ENCODE measurements at regions not wholly inside any gene's neighbourhood (a gene's known extent, or its start where the extent isn't known, plus 50 kb on each side); places are given as distances from the start of the nearest gene placed in this dataset.

DNA sequence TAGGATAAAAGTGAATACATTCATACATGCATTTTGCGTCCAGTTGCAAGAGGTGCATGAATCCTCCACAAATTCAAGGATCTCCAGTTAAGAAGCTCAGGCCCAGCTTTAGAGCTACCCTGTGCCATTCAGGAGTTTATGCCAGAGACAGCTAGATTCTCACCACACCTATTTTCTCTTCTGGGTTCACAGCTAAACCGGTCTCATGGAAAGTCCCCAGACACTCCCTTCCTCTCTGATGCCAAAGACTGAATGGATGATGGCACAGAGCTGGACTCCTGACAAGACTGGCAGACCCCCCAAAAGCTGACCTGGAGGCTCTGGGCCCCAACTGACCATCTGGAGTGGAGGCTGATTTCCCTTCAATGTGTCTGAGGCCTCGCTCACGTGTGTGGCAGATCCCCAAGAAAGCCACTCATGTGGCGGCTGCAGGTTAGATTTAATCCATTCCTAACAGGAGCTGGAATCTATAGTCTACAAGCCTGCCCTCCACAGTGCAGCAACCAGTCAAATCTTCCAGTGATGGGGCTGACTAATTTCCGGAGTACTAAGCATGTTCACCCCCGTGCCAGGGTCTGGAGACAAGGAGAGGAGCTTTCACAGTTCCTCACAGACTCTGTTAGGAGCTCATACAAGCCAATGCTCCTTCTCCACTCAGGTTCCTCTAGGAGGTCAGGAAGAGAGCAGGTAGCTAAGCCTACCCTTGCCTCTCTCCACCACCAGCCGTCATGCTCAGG, 257.1 kb downstream of the BCL11A start:
- Histone ChIP-seq H4K5ac (ENCODE audit: insufficient read length, low read depth, low read length) (no peak overlapping the region), H2BK5ac (ENCODE audit: low read depth, low read length) (no peak overlapping the region), H2BK120ac (replicated peaks; ENCODE audit: low read depth, low read length) (no peak overlapping the region), H3K27me3 (replicated peaks in 1 of 4; ENCODE audit: control insufficient read depth in 3 of 4, extremely low read depth in 1 of 4, insufficient read depth in 3 of 4, low read length in 3 of 4) (peaks cover 0 to 6% (median 0%) of the 10 kb centered on the region in 4 experiments; a peak in 2 of 7 replicates), H3K9me3 (ENCODE audit: insufficient read depth in 2 of 2, low read depth in 1 of 2, low read length in 1 of 2) (no peaks in the 10 kb centered on the region), H3K18ac (ENCODE audit: extremely low read depth, low read length) (no peak overlapping the region; the same call in 1 of the 2 replicates), H3K9ac (replicated peaks in 1 of 4; ENCODE audit: extremely low read depth in 1 of 4, low read depth in 3 of 4, low read length in 3 of 4) (no peak overlapping the region), H3K23ac (ENCODE audit: insufficient read length) (no peak overlapping the region), H2BK12ac (ENCODE audit: low read depth, low read length) (no peak overlapping the region; the same call in 1 of the 2 replicates), H3K27ac (ENCODE audit: low read depth, low read length) (no peak overlapping the region), H3K4me3 (ENCODE audit: extremely low read depth in 1 of 4, insufficient read depth in 2 of 4, low read depth in 3 of 4, low read length in 4 of 4) (no peak overlapping the region), H2BK20ac (ENCODE audit: low read length) (no peak overlapping the region), H3K79me1 (ENCODE audit: low read depth, low read length) (no peaks in the 10 kb centered on the region), H3K4me2 (ENCODE audit: insufficient read depth in 1 of 2, low read depth in 2 of 2, low read length in 2 of 2) (no peak overlapping the region; a peak in 1 of 4 replicates), H3K79me2 (ENCODE audit: control insufficient read depth in 1 of 2, insufficient read depth in 2 of 2, low read length in 2 of 2) (no peaks in the 10 kb centered on the region), H2AK5ac (ENCODE audit: low read depth, low read length) (no peak overlapping the region), H4K91ac (replicated peaks; ENCODE audit: insufficient read length, low read length) (no peak overlapping the region), H3K23me2 (ENCODE audit: low read depth, low read length) (no peaks in the 10 kb centered on the region), H2BK15ac (ENCODE audit: low read length) (0 out of 2 replicates have a peak overlapping the region, but pooled peaks have one; percentile 62), H3K56ac (replicated peaks; ENCODE audit: insufficient read length, low read depth, low read length) (no peak overlapping the region), H2AFZ (ENCODE audit: low read length) (no peak overlapping the region), H4K8ac (ENCODE audit: extremely low read depth, insufficient read depth, low read length) (no peak overlapping the region), H4K20me1 (replicated peaks in 1 of 2; ENCODE audit: control insufficient read depth in 1 of 2, insufficient read depth in 2 of 2, low read length in 2 of 2) (no peaks in the 10 kb centered on the region), H3K4ac (replicated peaks; ENCODE audit: insufficient read length, low read depth, low read length) (no peak overlapping the region), H3K14ac (ENCODE audit: insufficient read length) (no peak overlapping the region), H3K36me3 (ENCODE audit: control insufficient read depth in 2 of 4, insufficient read depth in 4 of 4, low read length in 3 of 4) (no peaks in the 10 kb centered on the region), H3K4me1 (replicated peaks in 1 of 4; ENCODE audit: control insufficient read depth in 3 of 4, insufficient read depth in 4 of 4, low read length in 3 of 4) (peaks cover 0 to 6% (median 2%) of the 10 kb centered on the region in 4 experiments; a peak in 3 of 7 replicates)
- FAIRE-seq: no peak
- POLR2A ChIA-PET (ENCODE audit: partially characterized antibody): interaction anchor here (0.7 kb wide), 1 partner anchor 8 kb away, joined by 3 read pairs; no protein-coding TSS in a partner anchor
- WGBS, 2 experiments (ENCODE audit: extremely low coverage in 1 of 2, insufficient coverage in 1 of 2, insufficient read length in 1 of 2, insufficient replicate concordance in 2 of 2, low coverage in 1 of 2, low lambda C conversion rate in 2 of 2, missing lambda C conversion rate in 1 of 2): 88% methylated on average over 8 of the region's 8 CpGs; no CpG with 5 or more reads in 1 of the 2 experiments
- no peak for TF ChIP-seq ZNF274 (IDR thresholded peaks at IDR 0.05; ENCODE audit: borderline replicate concordance, extremely low read depth, low read length)
- TF ChIP-seq ASH2L (IDR thresholded peaks at IDR 0.05; ENCODE audit: low read length): no peak
- TF ChIP-seq RNF2 (IDR thresholded peaks at IDR 0.05; ENCODE audit: borderline replicate concordance, low read depth, low read length, missing control alignments, poor library complexity, severe bottlenecking): no peak
- no peak for TF ChIP-seq SP1 (IDR thresholded peaks at IDR 0.05; ENCODE audit: low read depth, low read length)
- no peak for TF ChIP-seq HDAC2 (IDR thresholded peaks at IDR 0.05; ENCODE audit: borderline replicate concordance in 1 of 2, low read depth in 2 of 2, low read length in 2 of 2)
- TF ChIP-seq CBX8 (IDR thresholded peaks at IDR 0.05; ENCODE audit: borderline replicate concordance, low read depth, low read length): no peak
- CTCF ChIA-PET (ENCODE audit: partially characterized antibody): interaction anchor here (0.6 to 1.9 kb wide), 19 partner anchors 10 to 286 kb away, joined by 3 to 8 read pairs (median 3); no protein-coding TSS in a partner anchor
- DNase-seq (ENCODE audit: low read depth in 1 of 2, low spot score in 2 of 2): no peak
